HG03439 (cell line): ENCODE measurements at regions not wholly inside any gene's neighbourhood (a gene's known extent, or its start where the extent isn't known, plus 50 kb on each side); places are given as distances from the start of the nearest gene placed in this dataset.

ENCODE experiments used
- ATAC-seq: cut with Tn5 transposase; IDR thresholded peaks from one replicate; pipeline ENCODE4 v1.9.1; 2021; ENCODE audit warnings: mild to moderate bottlenecking, moderate library complexity; ENCODE audit not compliant: unreplicated experiment

DNA sequence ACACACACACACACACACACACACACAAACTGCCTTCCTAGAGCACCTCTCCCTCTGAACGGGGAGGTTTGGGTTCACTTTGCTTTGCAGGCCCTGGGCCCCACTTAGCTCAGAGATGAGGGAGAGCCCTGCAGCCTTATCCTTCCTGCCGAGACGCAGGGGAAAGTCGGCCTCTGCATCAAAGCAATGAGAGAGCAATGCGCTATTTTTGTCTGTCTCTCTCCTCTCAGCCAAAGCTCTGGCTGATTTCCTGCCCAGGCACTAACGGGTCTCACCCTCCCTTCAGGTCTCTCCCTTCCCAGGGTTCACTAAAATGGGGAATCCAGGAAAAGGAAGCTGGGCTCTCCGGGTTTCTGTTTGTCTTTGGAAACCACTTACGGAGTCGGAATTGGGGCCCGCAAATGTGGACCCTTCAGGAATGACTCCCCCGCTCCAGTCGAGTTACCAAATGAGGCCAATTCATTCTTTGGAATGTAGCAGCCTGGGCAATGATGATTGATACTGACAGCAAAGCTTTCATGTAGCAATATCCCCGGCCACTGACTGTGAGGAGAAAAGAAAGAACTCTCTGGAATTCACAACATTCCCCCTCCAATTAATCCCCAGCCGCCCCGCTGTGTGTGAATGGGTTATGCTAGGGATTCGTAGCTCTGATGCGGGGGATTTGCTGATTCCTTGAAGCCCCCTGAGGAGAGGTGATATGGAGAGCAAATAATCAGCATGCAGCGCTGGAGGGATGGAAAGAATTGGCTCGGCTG lies 61.5 kb upstream of the WLS start:
- ATAC-seq = no peak

DNA sequence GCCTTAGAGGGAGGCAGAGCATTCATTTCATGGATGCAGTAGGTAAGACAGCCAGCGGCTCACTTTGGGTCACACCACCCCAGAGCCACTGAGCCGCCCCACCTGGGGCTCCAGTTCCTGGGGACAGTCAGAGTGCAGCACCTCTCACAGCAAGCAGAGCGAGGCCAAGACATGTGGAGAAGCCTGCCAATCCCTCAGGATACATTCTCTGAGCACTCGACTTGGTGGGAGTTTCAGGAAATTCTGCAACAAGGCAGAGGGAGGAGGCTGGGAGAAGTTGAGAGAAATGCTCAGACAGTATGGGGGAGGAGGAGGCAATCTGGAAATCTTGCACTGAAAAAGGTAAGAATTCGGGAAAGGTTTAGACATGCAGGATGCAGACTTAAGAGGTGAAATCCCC lies 60.8 kb upstream of the WLS start:
- no peak for ATAC-seq

DNA sequence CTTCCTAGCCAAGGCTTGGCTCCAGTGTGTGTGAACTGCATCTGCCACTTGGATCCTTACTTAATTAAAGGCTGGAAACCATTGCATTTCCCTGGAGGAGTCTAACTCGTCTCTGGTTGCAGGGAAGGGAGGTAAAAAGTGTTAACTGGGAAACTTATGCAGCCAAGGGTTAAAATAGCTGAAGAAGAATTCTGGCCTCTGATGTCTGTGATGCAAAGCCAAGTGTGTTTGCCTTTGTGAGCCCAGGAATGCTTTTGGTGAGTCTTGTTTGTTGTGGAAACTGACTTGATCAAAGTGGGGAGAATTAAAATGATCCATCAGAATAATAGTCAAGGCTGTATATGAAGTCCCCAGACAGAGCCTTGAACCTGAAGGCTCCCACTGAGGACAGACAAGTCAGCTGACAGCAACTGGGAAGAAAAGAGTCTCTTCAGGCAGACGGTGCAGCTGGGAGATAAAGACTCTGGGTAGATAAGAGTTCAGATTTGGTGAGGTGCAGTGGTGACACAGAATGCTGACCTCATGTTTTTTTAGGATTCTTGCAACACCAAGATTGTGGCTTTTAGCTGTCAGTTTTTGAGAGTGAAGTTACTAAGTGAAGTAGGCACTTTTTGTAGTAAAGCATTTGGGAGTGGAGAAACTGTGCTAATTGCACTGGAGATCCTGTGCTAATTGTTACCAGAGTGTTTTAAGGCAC lies 59.5 kb upstream of the WLS start:
- no peak for ATAC-seq

DNA sequence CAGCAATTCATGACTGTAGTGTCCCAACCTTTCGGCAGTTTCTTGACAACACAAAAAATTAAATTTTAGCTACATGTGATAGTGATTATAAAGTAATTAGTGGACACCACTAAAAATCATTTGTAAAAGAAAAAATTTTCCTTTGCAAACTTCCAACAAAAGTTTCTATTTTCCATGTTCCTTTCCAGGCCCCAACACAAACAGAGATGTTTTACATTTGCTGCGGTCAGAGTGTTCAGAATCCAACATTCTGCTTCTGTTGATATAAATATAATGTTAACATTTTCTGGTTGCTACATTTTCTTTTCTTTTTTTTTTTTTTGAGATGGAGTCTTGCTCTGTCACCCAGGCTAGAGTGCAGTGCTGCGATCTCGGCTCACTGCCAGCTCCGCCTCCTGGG lies 54.9 kb upstream of the WLS start:
- ATAC-seq = no peak

DNA sequence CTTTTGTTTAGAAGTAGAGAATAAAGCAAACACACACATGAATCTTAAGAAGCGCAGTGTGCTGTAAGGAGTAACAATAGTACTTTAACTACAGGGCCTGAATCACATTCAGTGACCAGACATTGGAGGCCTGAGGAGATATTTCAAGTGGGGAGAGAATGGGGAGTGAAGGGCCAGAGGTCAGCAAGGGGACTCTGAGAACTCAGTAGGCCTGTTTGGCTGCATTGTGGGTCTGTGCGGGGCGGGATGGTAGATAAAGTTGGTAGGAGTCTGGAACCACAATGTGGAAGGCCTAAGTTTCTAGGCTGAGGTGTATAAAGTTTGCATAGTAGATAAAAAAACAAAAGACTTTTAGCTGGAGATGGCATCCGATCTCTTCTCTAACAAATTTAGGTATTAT lies 52.7 kb upstream of the WLS start:
- ATAC-seq = no peak

DNA sequence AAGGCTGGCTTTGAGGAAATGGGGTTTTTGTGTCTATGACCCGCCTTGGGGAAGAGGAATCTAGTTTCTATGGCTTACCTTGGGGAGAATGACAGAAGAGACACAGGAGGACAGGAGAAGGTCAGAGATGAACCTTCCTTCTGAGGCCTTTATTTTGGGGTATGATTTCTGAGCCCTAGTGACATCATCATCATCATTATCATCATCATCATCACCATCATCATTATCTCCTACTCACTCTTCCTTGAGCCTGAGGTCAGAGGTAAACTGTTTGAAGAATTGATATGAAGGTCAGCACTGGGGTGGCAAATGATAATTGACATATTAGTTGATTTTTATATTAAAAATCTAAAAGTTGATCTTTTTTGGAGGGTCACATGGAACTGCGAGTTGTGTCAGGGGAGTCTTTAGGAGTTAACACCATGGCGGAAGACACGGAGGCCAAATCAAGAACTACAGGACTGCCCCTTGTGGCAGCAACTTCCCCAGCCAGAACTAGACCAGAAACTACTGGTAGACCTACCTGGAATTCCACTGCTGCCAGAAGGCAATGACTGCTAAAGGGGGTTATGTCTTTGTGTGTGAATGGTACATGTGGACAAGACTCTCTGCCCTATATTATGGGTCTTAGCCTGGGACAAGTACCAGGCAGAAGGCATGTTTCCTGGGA lies 49.8 kb upstream of the WLS start:
- ATAC-seq = no peak
